ENCODE measurements at regions not wholly inside any gene's neighbourhood (a gene's known extent, or its start where the extent isn't known, plus 50 kb on each side); places are given as distances from the start of the nearest gene placed in this dataset.

- no peak for DNase-seq
Observed at GRCh38 chr5:115072266-115073064, 97.2 kb downstream of the TRIM36 start.

GRCh38 chr5:115070737-115071136 lies 99.0 kb downstream of the TRIM36 start:
- DNase-seq, result no peak

- peak; percentile 43 for DNase-seq
Observed at GRCh38 chr5:115069087-115069968, 100.4 kb downstream of the TRIM36 start.

GRCh38 chr5:115068239-115069086 lies 101.2 kb downstream of the TRIM36 start:
- peak; percentile 84 for DNase-seq

GRCh38 chr5:115064380-115064779 lies 105.3 kb downstream of the TRIM36 start:
- DNase-seq, result no peak

GRCh38 chr5:115054387-115054951 lies 115.2 kb downstream of the TRIM36 start:
- no peak for DNase-seq

- DNase-seq, result no peak
Observed at GRCh38 chr5:115052948-115053347, 116.8 kb downstream of the TRIM36 start.

- no peak for DNase-seq
Observed at GRCh38 chr5:115050866-115051265, 118.8 kb downstream of the TRIM36 start.

- DNase-seq, result peak; percentile 48
Observed at GRCh38 chr5:115033861-115034260, 135.8 kb downstream of the TRIM36 start.

GRCh38 chr5:115028557-115028956 lies 141.2 kb downstream of the TRIM36 start:
- DNase-seq, result no peak

- no peak for DNase-seq
Observed at GRCh38 chr5:115024922-115025321, 144.8 kb downstream of the TRIM36 start.

GRCh38 chr5:115022303-115022702 lies 147.4 kb downstream of the TRIM36 start:
- peak; percentile 81 for DNase-seq

- DNase-seq, result no peak
Observed at GRCh38 chr5:115016646-115017045, 153.1 kb downstream of the TRIM36 start.

GRCh38 chr5:114999176-114999575 lies 170.5 kb downstream of the TRIM36 start:
- no peak for DNase-seq

GRCh38 chr5:114989512-114989911 lies 180.2 kb downstream of the TRIM36 start:
- no peak for DNase-seq

- no peak for DNase-seq
Observed at GRCh38 chr5:114988096-114988495, 181.6 kb downstream of the TRIM36 start.

- DNase-seq, result no peak
Observed at GRCh38 chr5:114984796-114985195, 184.9 kb downstream of the TRIM36 start.

GRCh38 chr5:114981111-114981510 lies 188.6 kb downstream of the TRIM36 start:
- peak; percentile 43 for DNase-seq

- DNase-seq, result no peak
Observed at GRCh38 chr5:114977979-114978573, 191.6 kb downstream of the TRIM36 start.

- DNase-seq, result no peak
Observed at GRCh38 chr5:114969482-114969881, 200.2 kb downstream of the TRIM36 start.

GRCh38 chr5:114957384-114957783 lies 212.3 kb downstream of the TRIM36 start:
- no peak for DNase-seq

GRCh38 chr5:114953565-114953964 lies 216.1 kb downstream of the TRIM36 start:
- DNase-seq, result peak; percentile 93

Data from MV-4-11 (cell line).